ENCODE measurements at regions not wholly inside any gene's neighbourhood (a gene's known extent, or its start where the extent isn't known, plus 50 kb on each side); places are given as distances from the start of the nearest gene placed in this dataset.

GRCh38 chr12:65668981-65669695, 155.1 kb upstream of the HMGA2 start:
- H3K36me3 ChIP-seq, result no peaks in the 10 kb centered on the region
- no peaks in the 10 kb centered on the region for H3K4me1 ChIP-seq (ENCODE audit: low read depth)
- no peak overlapping the region for H3K27ac ChIP-seq
- peak in 1 of 2 donors; percentile 50 for DNase-seq (ENCODE audit: low read depth in 1 of 2, low spot score in 1 of 2)
- no peak overlapping the region for H3K4me3 ChIP-seq
- H3K27me3 ChIP-seq, result no peaks in the 10 kb centered on the region
- H3K9me3 ChIP-seq (ENCODE audit: low read depth), result no peaks in the 10 kb centered on the region
- no peak for TF ChIP-seq CTCF (IDR thresholded peaks at IDR 0.05; ENCODE audit: low read depth, low read length)

GRCh38 chr12:65670775-65671174, 153.5 kb upstream of the HMGA2 start:
- Histone ChIP-seq H3K27ac (no peak overlapping the region), H3K9me3 (ENCODE audit: low read depth) (no peaks in the 10 kb centered on the region), H3K36me3 (no peaks in the 10 kb centered on the region), H3K4me3 (no peak overlapping the region), H3K27me3 (no peaks in the 10 kb centered on the region), H3K4me1 (ENCODE audit: low read depth) (no peaks in the 10 kb centered on the region)
- no peak for DNase-seq (ENCODE audit: low read depth in 1 of 2, low spot score in 1 of 2)
- no peak for TF ChIP-seq CTCF (IDR thresholded peaks at IDR 0.05; ENCODE audit: low read depth, low read length)

GRCh38 chr12:65672441-65672840, 151.8 kb upstream of the HMGA2 start:
- Histone ChIP-seq H3K4me3 (no peak overlapping the region), H3K27me3 (no peaks in the 10 kb centered on the region), H3K27ac (no peak overlapping the region), H3K9me3 (ENCODE audit: low read depth) (no peaks in the 10 kb centered on the region), H3K36me3 (no peaks in the 10 kb centered on the region), H3K4me1 (ENCODE audit: low read depth) (no peaks in the 10 kb centered on the region)
- no peak for TF ChIP-seq CTCF (IDR thresholded peaks at IDR 0.05; ENCODE audit: low read depth, low read length)
- no peak for DNase-seq (ENCODE audit: low read depth in 1 of 2, low spot score in 1 of 2)

GRCh38 chr12:65673156-65673690, 151.1 kb upstream of the HMGA2 start:
- no peaks in the 10 kb centered on the region for H3K9me3 ChIP-seq (ENCODE audit: low read depth)
- no peaks in the 10 kb centered on the region for H3K36me3 ChIP-seq
- no peaks in the 10 kb centered on the region for H3K27me3 ChIP-seq
- no peak overlapping the region for H3K4me3 ChIP-seq
- DNase-seq (ENCODE audit: low read depth in 1 of 2, low spot score in 1 of 2), result no peak
- no peak overlapping the region for H3K27ac ChIP-seq
- no peak for TF ChIP-seq CTCF (IDR thresholded peaks at IDR 0.05; ENCODE audit: low read depth, low read length)
- H3K4me1 ChIP-seq (ENCODE audit: low read depth), result no peaks in the 10 kb centered on the region

GRCh38 chr12:65673732-65674131, 150.6 kb upstream of the HMGA2 start:
- Histone ChIP-seq H3K36me3 (no peaks in the 10 kb centered on the region), H3K27ac (no peak overlapping the region), H3K27me3 (no peaks in the 10 kb centered on the region), H3K9me3 (ENCODE audit: low read depth) (no peaks in the 10 kb centered on the region), H3K4me3 (no peak overlapping the region), H3K4me1 (ENCODE audit: low read depth) (no peaks in the 10 kb centered on the region)
- TF ChIP-seq CTCF (IDR thresholded peaks at IDR 0.05; ENCODE audit: low read depth, low read length), result peak; percentile 14
- DNase-seq (ENCODE audit: low read depth in 1 of 2, low spot score in 1 of 2), result peak in 1 of 2 donors; percentile 62

All from cardiac muscle cell (in vitro differentiated cells and primary cell).